CD4-positive, alpha-beta T cell (primary cell): ENCODE measurements at regions not wholly inside any gene's neighbourhood (a gene's known extent, or its start where the extent isn't known, plus 50 kb on each side); places are given as distances from the start of the nearest gene placed in this dataset.
"Not testable (repeated sequence)": the region's sequence is repeated elsewhere in the genome, so short reads cannot be mapped to it uniquely, and the experiment has no call there.

Experiments
- ATAC-seq: fragments of 200-7000 bp; cut with Tn5 transposase; one replicate; pipeline ENCODE4 v1.10.0; 2022; ENCODE audit warnings: mild to moderate bottlenecking; ENCODE audit not compliant: poor library complexity
- CTCF ChIA-PET: fragments of 350-600 bp; sonication (Branson Sonifier 250); formaldehyde crosslinking; loops from one replicate; lab custom pipeline; 2021; ENCODE audit warnings: antibody characterized with exemption, inconsistent platforms; lab: Charles Lee
- POLR2A ChIA-PET: fragments of 350-600 bp; sonication (Branson Sonifier 250); formaldehyde crosslinking; loops from one replicate; lab custom pipeline; 2021; ENCODE audit warnings: antibody characterized with exemption, inconsistent platforms; lab: Charles Lee
- DNase-seq, 14 experiments: peaks; one replicate each; pipeline ENCODE4 v3.0.0-alpha.2; 2013 to 2020; ENCODE audit warnings: mixed read lengths in 2 of 14
- H3K27ac ChIP-seq, 2 donors: one replicate each; pipeline versions ENCODE4 v1.5.1 to v1.7.0; 2013; ENCODE audit warnings: low read length in 2 of 2, low read depth in 1 of 2, mild to moderate bottlenecking in 1 of 2
- H3K27me3 ChIP-seq, 2 experiments: 1 replicate in 1 of 2; 2 replicates in 1 of 2; pipeline versions ENCODE4 v1.6.1 to v1.7.0; 2013; ENCODE audit warnings: low read length in 2 of 2, control low read depth in 1 of 2, mild to moderate bottlenecking in 1 of 2, moderate library complexity in 1 of 2; ENCODE audit not compliant: insufficient read depth in 2 of 2, control insufficient read depth in 1 of 2
- H3K36me3 ChIP-seq: one replicate; pipeline ENCODE4 v1.6.1; 2013; ENCODE audit warnings: low read length, control low read depth; ENCODE audit not compliant: insufficient read depth
- H3K4me1 ChIP-seq: one replicate; pipeline ENCODE4 v1.6.1; 2013; ENCODE audit warnings: low read length, control low read depth; ENCODE audit not compliant: insufficient read depth
- H3K4me3 ChIP-seq: one replicate; pipeline ENCODE4 v1.5.1; 2013; ENCODE audit warnings: mild to moderate bottlenecking, low read length, moderate library complexity
- H3K9me3 ChIP-seq, 2 experiments: 1 replicate in 1 of 2; 2 replicates in 1 of 2; pipeline versions ENCODE4 v1.6.1 to v1.7.0; 2013; ENCODE audit warnings: low read length in 2 of 2, mild to moderate bottlenecking in 2 of 2, control low read depth in 1 of 2, moderate library complexity in 1 of 2; ENCODE audit not compliant: control insufficient read depth in 1 of 2, insufficient read depth in 1 of 2
- H3K27ac Mint-ChIP-seq: one replicate; pipeline ENCODE4 v1.8.0; 2020; ENCODE audit warnings: mixed read lengths
- H3K27me3 Mint-ChIP-seq: one replicate; pipeline ENCODE4 v1.8.0; 2021; ENCODE audit warnings: mixed read lengths
- H3K36me3 Mint-ChIP-seq: one replicate; pipeline ENCODE4 v1.8.0; 2021; ENCODE audit warnings: low read depth, mixed read lengths
- H3K4me1 Mint-ChIP-seq: one replicate; pipeline ENCODE4 v1.8.0; 2021; ENCODE audit warnings: low read depth, mixed read lengths
- H3K4me3 Mint-ChIP-seq: one replicate; pipeline ENCODE4 v1.8.0; 2020; ENCODE audit warnings: mild to moderate bottlenecking, mixed read lengths
- H3K9me3 Mint-ChIP-seq: one replicate; pipeline ENCODE4 v1.8.0; 2020; ENCODE audit warnings: mixed read lengths
- CTCF ChIP-seq: fragments of 200-600 bp; IDR thresholded peaks from one replicate; pipeline ENCODE4 v1.8.0; 2022; ENCODE audit warnings: antibody characterized with exemption, mild to moderate bottlenecking
- intact Hi-C, 2 experiments: fragments of 100-400 bp; cut with DNase I in 1 of 2; cut with micrococcal nuclease in 1 of 2; formaldehyde crosslinking; loops; one replicate each; pipeline versions ENCODE4 v1.15.1 to v1.9.0; 2023 to 2025; cut with DNase I, micrococcal nuclease

- H3K27ac Mint-ChIP-seq: not testable (repeated sequence)
Observed at GRCh38 chr22:10731246-10731974, 4796.6 kb upstream of the OR11H1 start.

GRCh38 chr22:10735075-10735474, 4792.9 kb upstream of the OR11H1 start:
- H3K36me3 Mint-ChIP-seq, intact Hi-C loops, H3K27ac Mint-ChIP-seq, DNase-seq, H3K4me1 Mint-ChIP-seq, H3K27me3 Mint-ChIP-seq, H3K4me1 ChIP-seq, H3K27me3 ChIP-seq, H3K4me3 ChIP-seq, H3K4me3 Mint-ChIP-seq, ATAC-seq, CTCF ChIA-PET, H3K27ac ChIP-seq, H3K36me3 ChIP-seq, POLR2A ChIA-PET: not testable (repeated sequence)
- peaks cover 18 to 24% of the 10 kb centered on the region in 2 experiments for H3K9me3 ChIP-seq
- peaks cover 32% of the 10 kb centered on the region for H3K9me3 Mint-ChIP-seq

More at GRCh38 chr22:10731246-10731974, 4796.6 kb upstream of the OR11H1 start:
- intact Hi-C loops, DNase-seq, H3K4me1 Mint-ChIP-seq, H3K4me3 ChIP-seq, H3K36me3 ChIP-seq, H3K4me1 ChIP-seq, H3K27ac ChIP-seq, H3K27me3 Mint-ChIP-seq, POLR2A ChIA-PET, H3K4me3 Mint-ChIP-seq, ATAC-seq, CTCF ChIA-PET, H3K27me3 ChIP-seq: not testable (repeated sequence)
- Mint-ChIP-seq H3K36me3 (peaks cover 40% of the 10 kb centered on the region), H3K9me3 (peaks cover 51% of the 10 kb centered on the region)
- H3K9me3 ChIP-seq: peaks cover 48 to 57% of the 10 kb centered on the region in 2 experiments

- intact Hi-C loops, DNase-seq, H3K27me3 Mint-ChIP-seq, H3K36me3 Mint-ChIP-seq, H3K4me1 Mint-ChIP-seq, H3K27ac Mint-ChIP-seq, ATAC-seq, H3K4me3 Mint-ChIP-seq, H3K4me1 ChIP-seq, H3K4me3 ChIP-seq, H3K27me3 ChIP-seq, POLR2A ChIA-PET, H3K27ac ChIP-seq, CTCF ChIA-PET, H3K36me3 ChIP-seq: not testable (repeated sequence)
- peaks cover 28% of the 10 kb centered on the region for H3K9me3 Mint-ChIP-seq
- H3K9me3 ChIP-seq: peaks cover 15 to 16% of the 10 kb centered on the region in 2 experiments
Observed at GRCh38 chr22:10736879-10737278, 4791.1 kb upstream of the OR11H1 start.

- CTCF ChIA-PET, POLR2A ChIA-PET, intact Hi-C loops: not testable (repeated sequence)
Observed at GRCh38 chr22:10737931-10738330, 4790.1 kb upstream of the OR11H1 start.

GRCh38 chr22:10741210-10741609, 4786.8 kb upstream of the OR11H1 start:
- H3K9me3 Mint-ChIP-seq: peaks cover 35% of the 10 kb centered on the region
- H3K4me3 Mint-ChIP-seq: no peak overlapping the region
- intact Hi-C loops: no loop called here
- no peaks in the 10 kb centered on the region for H3K4me1 Mint-ChIP-seq
- Histone ChIP-seq H3K27ac (no peak overlapping the region), H3K27me3 (no peaks in the 10 kb centered on the region), H3K4me3 (no peak overlapping the region), H3K36me3 (no peaks in the 10 kb centered on the region), H3K9me3 (peaks cover 18 to 34% of the 10 kb centered on the region in 2 experiments), H3K4me1 (no peaks in the 10 kb centered on the region)
- POLR2A ChIA-PET: no interaction called here
- peaks cover 21% of the 10 kb centered on the region for H3K36me3 Mint-ChIP-seq
- DNase-seq (peak in 1 of 14 experiments; percentile 28), ATAC-seq (no peak)
- CTCF ChIA-PET: no interaction called here
- H3K27me3 Mint-ChIP-seq: no peaks in the 10 kb centered on the region
- H3K27ac Mint-ChIP-seq: no peak overlapping the region
- no peak for TF ChIP-seq CTCF

More at GRCh38 chr22:10737931-10738330, 4790.1 kb upstream of the OR11H1 start:
- Mint-ChIP-seq H3K36me3 (peaks cover 13% of the 10 kb centered on the region), H3K9me3 (peaks cover 27% of the 10 kb centered on the region)
- H3K4me3 Mint-ChIP-seq, H3K27ac Mint-ChIP-seq, H3K27me3 ChIP-seq, H3K4me1 ChIP-seq, H3K4me3 ChIP-seq, H3K4me1 Mint-ChIP-seq, H3K27me3 Mint-ChIP-seq, H3K36me3 ChIP-seq, H3K27ac ChIP-seq, DNase-seq, ATAC-seq: not testable (repeated sequence)
- peaks cover 19 to 21% of the 10 kb centered on the region in 2 experiments for H3K9me3 ChIP-seq

- peaks cover 18 to 39% of the 10 kb centered on the region in 2 experiments for H3K9me3 ChIP-seq
- H3K36me3 ChIP-seq, H3K4me1 Mint-ChIP-seq, H3K27me3 ChIP-seq, ATAC-seq, H3K27me3 Mint-ChIP-seq, CTCF ChIA-PET, intact Hi-C loops, H3K27ac ChIP-seq, POLR2A ChIA-PET, H3K4me3 ChIP-seq, H3K4me1 ChIP-seq, H3K4me3 Mint-ChIP-seq, H3K27ac Mint-ChIP-seq: not testable (repeated sequence)
- peaks cover 40% of the 10 kb centered on the region for H3K9me3 Mint-ChIP-seq
- peaks cover 21% of the 10 kb centered on the region for H3K36me3 Mint-ChIP-seq
- peak in 1 of 14 experiments; percentile 28 for DNase-seq
Observed at GRCh38 chr22:10741776-10742630, 4786.0 kb upstream of the OR11H1 start.
